Sigmoid colon (tissue), 6 donors: ENCODE measurements at regions not wholly inside any gene's neighbourhood (a gene's known extent, or its start where the extent isn't known, plus 50 kb on each side); places are given as distances from the start of the nearest gene placed in this dataset.

Experiments used
- DNase-seq: peaks from one replicate; pipeline ENCODE4 v3.0.0-alpha.2; 2019
- H3K27ac ChIP-seq, 4 donors: fragments of 200-600 bp; sonication (generic); one replicate each; pipeline ENCODE4 v1.5.1; 2016 to 2019; ENCODE audit warnings: mild to moderate bottlenecking in 1 of 4
- H3K27me3 ChIP-seq, 3 donors: fragments of 200-600 bp; sonication (generic); one replicate each; pipeline ENCODE4 v1.5.1; 2019; ENCODE audit warnings: mild to moderate bottlenecking in 1 of 3
- H3K36me3 ChIP-seq, 4 donors: fragments of 200-600 bp; sonication (generic); one replicate each; pipeline ENCODE4 v1.5.1; 2016 to 2019
- H3K4me1 ChIP-seq, 4 donors: fragments of 200-600 bp; sonication (generic); one replicate each; pipeline ENCODE4 v1.5.1; 2017 to 2019
- H3K4me3 ChIP-seq, 4 donors: fragments of 200-600 bp; sonication (generic); one replicate each; pipeline ENCODE4 v1.5.1; 2017 to 2019; ENCODE audit warnings: mild to moderate bottlenecking in 2 of 4, moderate library complexity in 1 of 4
- H3K9me3 ChIP-seq, 4 donors: fragments of 200-600 bp in 3 of 4; sonication (generic) in 3 of 4; one replicate each; pipeline versions ENCODE4 v1.5.1 to v1.6.1; 2013 to 2019
- CTCF ChIP-seq, 4 experiments: fragments of 450-650 bp in 3 of 4; fragments of 200-600 bp in 1 of 4; IDR thresholded peaks; one replicate each; pipeline ENCODE4 v1.5.1; 2016 to 2019; ENCODE audit warnings: antibody characterized with exemption in 4 of 4, mild to moderate bottlenecking in 3 of 4, moderate library complexity in 2 of 4
- EP300 ChIP-seq, 4 donors: sonication (generic); formaldehyde crosslinking; IDR thresholded peaks; one replicate each; pipeline ENCODE4 v1.6.1; 2017; ENCODE audit warnings: antibody characterized with exemption in 4 of 4
- POLR2A ChIP-seq, 2 donors: fragments of 450-650 bp; IDR thresholded peaks; one replicate each; pipeline ENCODE4 v1.6.1; 2016; ENCODE audit warnings: antibody characterized with exemption in 2 of 2, mild to moderate bottlenecking in 2 of 2, moderate library complexity in 2 of 2
- POLR2AphosphoS5 ChIP-seq, 4 donors: sonication (generic); formaldehyde crosslinking; IDR thresholded peaks; one replicate each; pipeline ENCODE4 v1.6.1; 2017; ENCODE audit warnings: antibody characterized with exemption in 4 of 4
- WGBS, 2 donors: extraction: QIAGEN DNeasy Blood & Tissue Kit; methylation state at CpG; one replicate each; pipeline ENCODE4 v1.1.7; 2013; 5-methylcytosine and 5-hydroxymethylcytosine counted together
- intact Hi-C: fragments of 100-400 bp; cut with DNase I; formaldehyde crosslinking; loops from one replicate; pipeline ENCODE4 v1.15.1; 2023
- donor health status: healthy with polysubstance abuse.
- donor health status: healthy.

- no peaks in the 10 kb centered on the region for H3K27me3 ChIP-seq
- intact Hi-C loops = no loop called here
- H3K4me1 ChIP-seq = no peaks in the 10 kb centered on the region
- H3K4me3 ChIP-seq = no peak overlapping the region
- WGBS, 2 donors = 12 to 56% methylated on average over 3 of the region's 3 CpGs
- H3K36me3 ChIP-seq = no peaks in the 10 kb centered on the region
- no peaks in the 10 kb centered on the region for H3K9me3 ChIP-seq
- TF ChIP-seq CTCF (IDR thresholded peaks at IDR 0.05) (no peak), POLR2AphosphoS5 (IDR thresholded peaks at IDR 0.05) (no peak), EP300 (IDR thresholded peaks at IDR 0.05) (no peak), POLR2A (IDR thresholded peaks at IDR 0.05) (no peak)
- H3K27ac ChIP-seq = no peak overlapping the region
- no peak for DNase-seq
These were observed 68.8 kb downstream of the SSX7 start for GRCh38 chrX:52585892-52586291.

- WGBS, 2 donors = 28 to 74% methylated on average over 15 of the region's 15 CpGs
- intact Hi-C loops = no loop called here
- no peaks in the 10 kb centered on the region for H3K9me3 ChIP-seq
- DNase-seq = no peak
- H3K27me3 ChIP-seq = no peaks in the 10 kb centered on the region
- no peaks in the 10 kb centered on the region for H3K36me3 ChIP-seq
- TF ChIP-seq EP300 (IDR thresholded peaks at IDR 0.05) (no peak), CTCF (IDR thresholded peaks at IDR 0.05) (no peak), POLR2A (IDR thresholded peaks at IDR 0.05) (no peak), POLR2AphosphoS5 (IDR thresholded peaks at IDR 0.05) (no peak)
- H3K4me1 ChIP-seq = no peaks in the 10 kb centered on the region
- no peak overlapping the region for H3K27ac ChIP-seq
- no peak overlapping the region for H3K4me3 ChIP-seq
These were observed 60.8 kb upstream of the XAGE1B start for GRCh38 chrX:52577464-52578173.

- H3K27me3 ChIP-seq = no peaks in the 10 kb centered on the region
- no peak for DNase-seq
- TF ChIP-seq CTCF (IDR thresholded peaks at IDR 0.05) (no peak), POLR2A (IDR thresholded peaks at IDR 0.05) (no peak), EP300 (IDR thresholded peaks at IDR 0.05) (no peak), POLR2AphosphoS5 (IDR thresholded peaks at IDR 0.05) (no peak)
- H3K4me1 ChIP-seq = no peaks in the 10 kb centered on the region
- H3K36me3 ChIP-seq = no peaks in the 10 kb centered on the region
- H3K9me3 ChIP-seq = no peaks in the 10 kb centered on the region
- WGBS, 2 donors = 69 to 89% methylated on average over 8 of the region's 8 CpGs
- H3K4me3 ChIP-seq = no peak overlapping the region
- no peak overlapping the region for H3K27ac ChIP-seq
- intact Hi-C loops = no loop called here
These were observed 60.1 kb upstream of the XAGE1B start for GRCh38 chrX:52576946-52577345.

GRCh38 chrX:52576474-52576873, 59.6 kb upstream of the XAGE1B start:
- intact Hi-C loops = no loop called here
- Histone ChIP-seq H3K9me3 (no peaks in the 10 kb centered on the region), H3K4me1 (no peaks in the 10 kb centered on the region), H3K27ac (no peak overlapping the region), H3K4me3 (no peak overlapping the region), H3K27me3 (no peaks in the 10 kb centered on the region), H3K36me3 (no peaks in the 10 kb centered on the region)
- TF ChIP-seq POLR2A (IDR thresholded peaks at IDR 0.05) (no peak), POLR2AphosphoS5 (IDR thresholded peaks at IDR 0.05) (no peak), EP300 (IDR thresholded peaks at IDR 0.05) (no peak), CTCF (IDR thresholded peaks at IDR 0.05) (no peak)
- 74 to 85% methylated on average over 5 of the region's 5 CpGs for WGBS, 2 donors
- DNase-seq = no peak
